ENCODE measurements at regions not wholly inside any gene's neighbourhood (a gene's known extent, or its start where the extent isn't known, plus 50 kb on each side); places are given as distances from the start of the nearest gene placed in this dataset.

DNA sequence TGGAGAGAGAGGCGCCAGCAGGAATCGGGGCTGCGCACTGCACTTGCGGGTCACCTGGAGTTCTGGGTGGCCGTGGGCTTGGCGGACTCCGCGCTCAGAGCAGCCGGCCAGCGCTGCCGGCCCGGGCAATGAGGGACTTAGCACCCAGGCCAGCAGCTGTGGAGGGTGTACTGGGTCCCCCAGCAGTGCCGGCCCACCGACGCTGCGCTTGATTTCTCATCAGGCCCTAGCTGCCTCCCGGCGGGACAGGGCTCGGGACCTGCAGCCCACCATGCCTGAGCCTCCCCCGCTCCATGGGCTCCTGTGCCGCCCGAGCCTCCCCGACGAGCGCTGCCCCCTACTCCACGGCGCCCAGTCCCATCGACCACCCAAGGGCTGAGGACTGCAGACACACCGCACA is 325.6 kb downstream of the ACTL7B start:
- Mint-ChIP-seq H3K27me3 (ENCODE audit: unreplicated experiment) (no peaks in the 10 kb centered on the region), H3K4me1 (ENCODE audit: low read depth, unreplicated experiment) (no peaks in the 10 kb centered on the region), H3K36me3 (ENCODE audit: insufficient read depth, unreplicated experiment) (no peaks in the 10 kb centered on the region), H3K4me3 (ENCODE audit: low read depth, unreplicated experiment) (no peak overlapping the region), H3K27ac (ENCODE audit: unreplicated experiment) (no peak overlapping the region), H3K9me3 (ENCODE audit: low read depth, unreplicated experiment) (peaks cover 6% of the 10 kb centered on the region)
- BruUV-seq (replicated peaks): no TSS peak
- intact Hi-C loops (cut with micrococcal nuclease; ENCODE audit: unreplicated experiment): no loop called here
- CTCF ChIA-PET: interaction anchor here (1.3 kb wide), 1 partner anchor 22 kb away, joined by 4 read pairs; no protein-coding TSS in a partner anchor
- TF ChIP-seq, protein P1, sequence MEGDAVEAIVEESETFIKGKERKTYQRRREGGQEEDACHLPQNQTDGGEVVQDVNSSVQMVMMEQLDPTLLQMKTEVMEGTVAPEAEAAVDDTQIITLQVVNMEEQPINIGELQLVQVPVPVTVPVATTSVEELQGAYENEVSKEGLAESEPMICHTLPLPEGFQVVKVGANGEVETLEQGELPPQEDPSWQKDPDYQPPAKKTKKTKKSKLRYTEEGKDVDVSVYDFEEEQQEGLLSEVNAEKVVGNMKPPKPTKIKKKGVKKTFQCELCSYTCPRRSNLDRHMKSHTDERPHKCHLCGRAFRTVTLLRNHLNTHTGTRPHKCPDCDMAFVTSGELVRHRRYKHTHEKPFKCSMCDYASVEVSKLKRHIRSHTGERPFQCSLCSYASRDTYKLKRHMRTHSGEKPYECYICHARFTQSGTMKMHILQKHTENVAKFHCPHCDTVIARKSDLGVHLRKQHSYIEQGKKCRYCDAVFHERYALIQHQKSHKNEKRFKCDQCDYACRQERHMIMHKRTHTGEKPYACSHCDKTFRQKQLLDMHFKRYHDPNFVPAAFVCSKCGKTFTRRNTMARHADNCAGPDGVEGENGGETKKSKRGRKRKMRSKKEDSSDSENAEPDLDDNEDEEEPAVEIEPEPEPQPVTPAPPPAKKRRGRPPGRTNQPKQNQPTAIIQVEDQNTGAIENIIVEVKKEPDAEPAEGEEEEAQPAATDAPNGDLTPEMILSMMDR (IDR thresholded peaks at IDR 0.05; ENCODE audit: unreplicated experiment): no peak
- no peak for DNase-seq

DNA sequence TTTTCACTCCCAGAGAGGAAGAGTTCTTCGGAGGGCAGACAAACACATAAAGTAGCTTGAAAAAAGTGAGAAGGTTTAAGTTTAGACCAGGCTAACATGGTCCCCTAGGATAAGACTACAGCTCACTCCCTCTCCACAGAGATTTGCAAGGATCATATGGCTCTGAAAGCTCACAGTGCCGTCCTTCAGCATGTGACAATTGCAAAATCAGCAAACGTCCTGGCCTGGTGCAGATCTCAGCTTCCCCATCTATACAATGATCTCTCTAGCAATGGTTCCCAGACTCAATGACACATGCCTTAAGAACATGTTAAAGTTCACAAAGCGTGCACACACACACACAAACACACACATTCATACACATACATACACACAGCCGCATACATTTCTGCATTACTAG is 327.6 kb downstream of the ACTL7B start:
- BruUV-seq (replicated peaks): no TSS peak
- TF ChIP-seq, protein P1 (IDR thresholded peaks at IDR 0.05; ENCODE audit: unreplicated experiment): no peak
- intact Hi-C loops (cut with micrococcal nuclease; ENCODE audit: unreplicated experiment): no loop called here
- Mint-ChIP-seq H3K4me1 (ENCODE audit: low read depth, unreplicated experiment) (no peaks in the 10 kb centered on the region), H3K27me3 (ENCODE audit: unreplicated experiment) (no peaks in the 10 kb centered on the region), H3K4me3 (ENCODE audit: low read depth, unreplicated experiment) (no peak overlapping the region), H3K27ac (ENCODE audit: unreplicated experiment) (no peak overlapping the region), H3K9me3 (ENCODE audit: low read depth, unreplicated experiment) (peaks cover 2% of the 10 kb centered on the region), H3K36me3 (ENCODE audit: insufficient read depth, unreplicated experiment) (no peaks in the 10 kb centered on the region)
- CTCF ChIA-PET: interaction anchor here (0.6 kb wide), 1 partner anchor 995 kb away, joined by 6 read pairs; no protein-coding TSS in a partner anchor
- no peak for DNase-seq

DNA sequence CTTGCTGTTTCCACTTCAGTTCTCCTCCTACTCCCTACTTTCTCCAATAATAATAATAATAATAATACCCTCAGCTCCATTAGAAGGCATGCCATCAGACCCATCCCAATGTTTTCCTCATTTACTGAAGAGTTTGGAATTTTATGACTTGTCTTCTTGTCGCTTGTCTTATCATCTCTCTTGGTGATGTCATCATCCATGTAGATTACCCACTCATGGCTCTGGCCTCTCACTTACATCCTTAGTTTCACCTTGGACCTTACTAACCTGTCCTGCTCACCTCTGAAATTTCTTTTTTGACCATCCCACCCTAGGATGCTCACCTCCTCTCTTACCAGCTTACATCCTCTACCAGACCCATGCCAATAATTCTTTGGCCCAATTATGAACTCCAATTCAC is 329.3 kb downstream of the ACTL7B start:
- Mint-ChIP-seq H3K36me3 (ENCODE audit: insufficient read depth, unreplicated experiment) (no peaks in the 10 kb centered on the region), H3K4me3 (ENCODE audit: low read depth, unreplicated experiment) (no peak overlapping the region), H3K27ac (ENCODE audit: unreplicated experiment) (no peak overlapping the region), H3K4me1 (ENCODE audit: low read depth, unreplicated experiment) (peaks cover 2% of the 10 kb centered on the region), H3K9me3 (ENCODE audit: low read depth, unreplicated experiment) (peaks cover 2% of the 10 kb centered on the region), H3K27me3 (ENCODE audit: unreplicated experiment) (no peaks in the 10 kb centered on the region)
- intact Hi-C loops (cut with micrococcal nuclease; ENCODE audit: unreplicated experiment): no loop called here
- CTCF ChIA-PET: no interaction called here
- TF ChIP-seq, protein P1 (IDR thresholded peaks at IDR 0.05; ENCODE audit: unreplicated experiment): no peak
- BruUV-seq (replicated peaks): no TSS peak
- no peak for DNase-seq

DNA sequence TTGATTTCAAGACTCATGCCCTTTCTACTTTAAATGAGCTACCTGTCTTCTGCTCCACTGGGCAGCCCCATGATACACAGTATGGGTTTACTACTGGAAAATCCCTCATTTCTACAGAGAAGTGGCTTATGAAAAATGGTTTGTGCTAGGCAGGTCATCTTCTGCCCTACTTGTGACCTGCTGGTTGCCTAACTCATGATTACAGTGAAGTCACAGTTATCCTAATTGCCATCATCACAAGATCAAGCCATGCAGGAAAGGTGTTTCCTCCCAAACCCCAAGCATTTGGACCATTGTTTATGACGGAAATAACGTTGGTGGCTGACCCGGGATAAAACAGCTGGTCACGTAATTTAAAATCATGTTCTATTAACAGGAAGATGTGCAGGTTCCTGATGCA is 330.6 kb downstream of the ACTL7B start:
- DNase-seq: no peak
- H3K36me3 Mint-ChIP-seq (ENCODE audit: insufficient read depth, unreplicated experiment): no peaks in the 10 kb centered on the region
- no peaks in the 10 kb centered on the region for H3K9me3 Mint-ChIP-seq (ENCODE audit: low read depth, unreplicated experiment)
- no peaks in the 10 kb centered on the region for H3K27me3 Mint-ChIP-seq (ENCODE audit: unreplicated experiment)
- H3K4me3 Mint-ChIP-seq (ENCODE audit: low read depth, unreplicated experiment): no peak overlapping the region
- TF ChIP-seq, protein P1 (IDR thresholded peaks at IDR 0.05; ENCODE audit: unreplicated experiment): no peak
- H3K4me1 Mint-ChIP-seq (ENCODE audit: low read depth, unreplicated experiment): peaks cover 9% of the 10 kb centered on the region
- no TSS peak for BruUV-seq (replicated peaks)
- intact Hi-C loops (cut with micrococcal nuclease; ENCODE audit: unreplicated experiment): no loop called here
- no peak overlapping the region for H3K27ac Mint-ChIP-seq (ENCODE audit: unreplicated experiment)
- CTCF ChIA-PET: no interaction called here
